C4-2B (cell line): ENCODE measurements at regions not wholly inside any gene's neighbourhood (a gene's known extent, or its start where the extent isn't known, plus 50 kb on each side); places are given as distances from the start of the nearest gene placed in this dataset.

ENCODE experiments used
- CTCF ChIP-seq: fragments of 450-650 bp; conservative IDR thresholded peaks from 2 replicates; pipeline ENCODE4 v1.5.1; 2017; ENCODE audit warnings: mild to moderate bottlenecking
- ZFX ChIP-seq: fragments of 450-650 bp; IDR thresholded peaks from 2 replicates; pipeline ENCODE4 v1.6.1; 2017

- no peak for TF ChIP-seq CTCF
- TF ChIP-seq ZFX, result no peak
These were observed 133.7 kb upstream of the CTTNBP2NL start for GRCh38 chr1:112262316-112262715.
